OCI-LY7 (cell line): ENCODE measurements at regions not wholly inside any gene's neighbourhood (a gene's known extent, or its start where the extent isn't known, plus 50 kb on each side); places are given as distances from the start of the nearest gene placed in this dataset.

Source experiments
- CTCF ChIP-seq: fragments of 200-600 bp; sonication (generic); conservative IDR thresholded peaks from 2 replicates; pipeline ENCODE4 v1.5.1; 2014; ENCODE audit warnings: mild to moderate bottlenecking, antibody characterized with exemption, low read length, moderate library complexity, mixed read lengths
- EZH2phosphoT487 ChIP-seq: fragments of 200-600 bp; sonication (generic); IDR thresholded peaks from 2 replicates; pipeline ENCODE4 v1.6.1; 2018; ENCODE audit warnings: low read depth, borderline replicate concordance, mild to moderate bottlenecking, mixed run types, antibody characterized with exemption, low read length, moderate library complexity, mixed read lengths

GRCh38 chr15:94168250-94168649, 63.1 kb upstream of the MCTP2 start:
- peak; percentile 81 for TF ChIP-seq CTCF
- TF ChIP-seq EZH2phosphoT487: no peak
